Retinal pigment epithelial cell (primary cell): ENCODE measurements at regions not wholly inside any gene's neighbourhood (a gene's known extent, or its start where the extent isn't known, plus 50 kb on each side); places are given as distances from the start of the nearest gene placed in this dataset.
A peak's percentile ranks its signal among the peaks of the same experiment; 100 is the strongest.

Experiments used
- DNase-seq: peaks from one replicate; pipeline ENCODE4 v3.0.0-alpha.2; 2010; ENCODE audit warnings: low read depth
- H3K4me3 ChIP-seq: 2 replicates; pipeline ENCODE4 v1.5.1; 2011; ENCODE audit warnings: mild to moderate bottlenecking, low read length, control low read depth, moderate library complexity
- TF ChIP-seq, protein P1 (sequence below): conservative IDR thresholded peaks from 2 replicates; pipeline ENCODE4 v1.5.1; 2011; ENCODE audit warnings: low read depth, low read length, control low read depth, inconsistent platforms

- DNase-seq: no peak
- H3K4me3 ChIP-seq: no peak overlapping the region
- TF ChIP-seq, protein P1, sequence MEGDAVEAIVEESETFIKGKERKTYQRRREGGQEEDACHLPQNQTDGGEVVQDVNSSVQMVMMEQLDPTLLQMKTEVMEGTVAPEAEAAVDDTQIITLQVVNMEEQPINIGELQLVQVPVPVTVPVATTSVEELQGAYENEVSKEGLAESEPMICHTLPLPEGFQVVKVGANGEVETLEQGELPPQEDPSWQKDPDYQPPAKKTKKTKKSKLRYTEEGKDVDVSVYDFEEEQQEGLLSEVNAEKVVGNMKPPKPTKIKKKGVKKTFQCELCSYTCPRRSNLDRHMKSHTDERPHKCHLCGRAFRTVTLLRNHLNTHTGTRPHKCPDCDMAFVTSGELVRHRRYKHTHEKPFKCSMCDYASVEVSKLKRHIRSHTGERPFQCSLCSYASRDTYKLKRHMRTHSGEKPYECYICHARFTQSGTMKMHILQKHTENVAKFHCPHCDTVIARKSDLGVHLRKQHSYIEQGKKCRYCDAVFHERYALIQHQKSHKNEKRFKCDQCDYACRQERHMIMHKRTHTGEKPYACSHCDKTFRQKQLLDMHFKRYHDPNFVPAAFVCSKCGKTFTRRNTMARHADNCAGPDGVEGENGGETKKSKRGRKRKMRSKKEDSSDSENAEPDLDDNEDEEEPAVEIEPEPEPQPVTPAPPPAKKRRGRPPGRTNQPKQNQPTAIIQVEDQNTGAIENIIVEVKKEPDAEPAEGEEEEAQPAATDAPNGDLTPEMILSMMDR: no peak
Measured at GRCh38 chr11:106384429-106384828, 307.0 kb downstream of the AASDHPPT start.

GRCh38 chr11:106386519-106386918 lies 309.1 kb downstream of the AASDHPPT start:
- no peak overlapping the region for H3K4me3 ChIP-seq
- TF ChIP-seq, protein P1: no peak
- DNase-seq: no peak

DNA sequence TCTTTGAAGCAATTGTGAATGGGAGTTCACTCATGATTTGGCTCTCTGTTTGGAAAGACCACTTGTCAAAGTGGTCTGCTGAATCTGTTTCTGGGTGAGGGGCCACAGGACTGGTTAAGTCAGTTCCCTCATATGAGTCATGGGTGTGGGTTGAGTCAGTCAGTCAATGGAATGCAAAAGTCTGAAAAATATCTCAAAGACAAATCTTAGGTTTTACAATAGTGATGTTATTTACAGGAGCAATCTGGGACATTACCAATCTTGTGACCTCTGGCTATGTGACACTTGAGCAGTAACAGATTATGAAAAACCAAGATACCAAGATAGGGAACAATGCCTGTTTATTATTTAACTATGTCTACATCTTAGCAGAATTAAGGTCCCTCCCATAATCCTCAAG lies 311.6 kb downstream of the AASDHPPT start:
- TF ChIP-seq, protein P1: no peak
- peak; percentile 84 for DNase-seq
- no peak overlapping the region for H3K4me3 ChIP-seq

GRCh38 chr11:106390078-106390477 lies 312.6 kb downstream of the AASDHPPT start:
- TF ChIP-seq, protein P1: no peak
- DNase-seq: no peak
- H3K4me3 ChIP-seq: no peak overlapping the region

DNA sequence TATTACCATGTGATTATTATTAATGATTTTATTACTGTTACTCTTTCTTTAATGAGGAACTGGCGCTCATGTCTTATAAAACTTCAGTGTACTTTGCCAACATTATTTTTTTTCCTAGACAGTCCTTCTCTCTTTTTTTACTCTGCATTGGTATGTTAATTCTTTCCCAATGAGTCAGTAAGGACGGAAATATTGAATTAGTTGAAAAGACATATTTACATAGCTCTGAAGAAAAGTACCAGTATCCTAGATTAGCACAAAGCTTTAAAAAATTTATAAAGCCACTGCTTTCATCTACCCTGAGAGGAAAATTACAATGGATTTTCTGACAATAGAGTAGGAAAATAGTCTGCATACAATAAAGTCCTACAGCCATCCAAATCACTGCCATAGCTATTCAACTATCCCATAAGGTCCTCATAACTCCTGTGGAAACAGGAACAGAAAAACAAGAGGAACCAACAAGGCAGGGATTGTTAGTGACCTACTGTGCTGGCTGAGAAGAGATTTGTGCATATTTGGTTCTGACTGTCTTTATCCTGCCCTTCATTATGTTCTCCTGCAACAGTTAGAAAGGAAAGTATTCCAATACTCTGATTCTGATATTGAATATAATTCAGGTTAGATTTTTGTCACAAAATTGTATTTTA lies 314.4 kb downstream of the AASDHPPT start:
- TF ChIP-seq, protein P1: no peak
- peak; percentile 73 for DNase-seq
- H3K4me3 ChIP-seq: no peak overlapping the region

GRCh38 chr11:106395716-106396349 lies 318.4 kb downstream of the AASDHPPT start:
- TF ChIP-seq, protein P1: no peak
- no peak for DNase-seq
- H3K4me3 ChIP-seq: no peak overlapping the region
